Mesenchymal stem cell (in vitro differentiated cells and primary cell): ENCODE measurements at regions not wholly inside any gene's neighbourhood (a gene's known extent, or its start where the extent isn't known, plus 50 kb on each side); places are given as distances from the start of the nearest gene placed in this dataset.

Experiments
- DNase-seq: peaks from one replicate; pipeline ENCODE4 v3.0.0-alpha.2; 2013
- H2AFZ ChIP-seq: one replicate; pipeline ENCODE4 v1.6.1; 2013; ENCODE audit warnings: low read depth, mild to moderate bottlenecking, control low read depth, inconsistent platforms, low read length, moderate library complexity
- H2AK5ac ChIP-seq: 2 replicates; pipeline ENCODE4 v1.6.1; 2013; ENCODE audit warnings: low read length, moderate library complexity, mild to moderate bottlenecking, inconsistent platforms; ENCODE audit not compliant: severe bottlenecking
- H2BK120ac ChIP-seq: one replicate; pipeline ENCODE4 v1.6.1; 2013; ENCODE audit warnings: low read depth, mild to moderate bottlenecking, inconsistent platforms, low read length, moderate library complexity
- H2BK12ac ChIP-seq, 2 experiments: one replicate each; pipeline ENCODE4 v1.6.1; 2013; ENCODE audit warnings: inconsistent platforms in 2 of 2, low read length in 2 of 2, mild to moderate bottlenecking in 2 of 2, moderate library complexity in 2 of 2, control low read depth in 1 of 2
- H2BK15ac ChIP-seq: one replicate; pipeline ENCODE4 v1.6.1; 2013; ENCODE audit warnings: mild to moderate bottlenecking, low read depth, inconsistent platforms; ENCODE audit not compliant: poor library complexity, severe bottlenecking
- H2BK5ac ChIP-seq: 2 replicates; pipeline ENCODE4 v1.6.1; 2013; ENCODE audit warnings: low read depth, mild to moderate bottlenecking, low read length, control low read depth, inconsistent platforms; ENCODE audit not compliant: poor library complexity, severe bottlenecking
- H3K14ac ChIP-seq, 2 experiments: one replicate each; pipeline ENCODE4 v1.6.1; 2013; ENCODE audit warnings: inconsistent platforms in 2 of 2, low read length in 2 of 2, control low read depth in 1 of 2, mild to moderate bottlenecking in 1 of 2, moderate library complexity in 1 of 2
- H3K18ac ChIP-seq, 2 experiments: one replicate each; pipeline ENCODE4 v1.6.1; 2013; ENCODE audit warnings: inconsistent platforms in 2 of 2, low read length in 2 of 2, control low read depth in 1 of 2, low read depth in 1 of 2, mild to moderate bottlenecking in 1 of 2
- H3K23ac ChIP-seq, 2 experiments: one replicate each; pipeline ENCODE4 v1.6.1; 2013; ENCODE audit warnings: inconsistent platforms in 2 of 2, low read length in 2 of 2, mild to moderate bottlenecking in 2 of 2, moderate library complexity in 2 of 2, control low read depth in 1 of 2
- H3K27ac ChIP-seq: 2 replicates; pipeline ENCODE4 v1.5.1; 2013; ENCODE audit warnings: mild to moderate bottlenecking, moderate library complexity, low read length, control low read depth, inconsistent platforms; ENCODE audit not compliant: poor library complexity, severe bottlenecking
- H3K27me3 ChIP-seq, 2 experiments: 2 replicates each; pipeline versions ENCODE4 v1.6.1 to v1.7.0; 2013; ENCODE audit warnings: low read length in 2 of 2, mild to moderate bottlenecking in 2 of 2, moderate library complexity in 2 of 2, control low read depth in 1 of 2, inconsistent platforms in 1 of 2; ENCODE audit not compliant: control insufficient read depth in 1 of 2, insufficient read depth in 1 of 2
- H3K36me3 ChIP-seq, 2 experiments: 2 replicates each; pipeline versions ENCODE4 v1.6.1 to v1.7.0; 2013; ENCODE audit warnings: low read length in 2 of 2, control low read depth in 1 of 2, inconsistent platforms in 1 of 2, low read depth in 1 of 2, mild to moderate bottlenecking in 1 of 2; ENCODE audit not compliant: insufficient read depth in 2 of 2, control insufficient read depth in 1 of 2
- H3K4ac ChIP-seq, 2 experiments: one replicate each; pipeline ENCODE4 v1.6.1; 2013; ENCODE audit warnings: inconsistent platforms in 2 of 2, low read length in 2 of 2, mild to moderate bottlenecking in 2 of 2, moderate library complexity in 2 of 2, control low read depth in 1 of 2, low read depth in 1 of 2
- H3K4me1 ChIP-seq: 2 replicates; pipeline ENCODE4 v1.6.1; 2013; ENCODE audit warnings: low read depth, low read length, control low read depth; ENCODE audit not compliant: control insufficient read depth, insufficient read depth
- H3K4me2 ChIP-seq: 2 replicates; pipeline ENCODE4 v1.6.1; 2013; ENCODE audit warnings: low read length, mild to moderate bottlenecking, inconsistent platforms; ENCODE audit not compliant: poor library complexity, severe bottlenecking
- H3K4me3 ChIP-seq, 2 experiments: 2 replicates each; pipeline versions ENCODE4 v1.5.1 to v1.7.0; 2013; ENCODE audit warnings: low read length in 2 of 2, mild to moderate bottlenecking in 2 of 2, control low read depth in 1 of 2, low read depth in 1 of 2; ENCODE audit not compliant: insufficient read depth in 1 of 2
- H3K79me1 ChIP-seq: replicated peaks from 2 replicates; pipeline ENCODE4 v1.6.1; 2013; ENCODE audit warnings: mild to moderate bottlenecking, control low read depth, low read length, inconsistent platforms; ENCODE audit not compliant: poor library complexity, severe bottlenecking
- H3K9ac ChIP-seq: 2 replicates; pipeline ENCODE4 v1.7.0; 2013; ENCODE audit warnings: mild to moderate bottlenecking, low read length, moderate library complexity
- H3K9me3 ChIP-seq: 2 replicates; pipeline ENCODE4 v1.7.0; 2013; ENCODE audit warnings: mild to moderate bottlenecking, low read length; ENCODE audit not compliant: control insufficient read depth
- H4K8ac ChIP-seq: one replicate; pipeline ENCODE4 v1.6.1; 2013; ENCODE audit warnings: inconsistent platforms, mild to moderate bottlenecking, low read length, moderate library complexity
- H4K91ac ChIP-seq: one replicate; pipeline ENCODE4 v1.6.1; 2013; ENCODE audit warnings: mild to moderate bottlenecking, low read length, inconsistent platforms
- WGBS: methylation state at CpG from one replicate; pipeline ENCODE4 v1.1.7; 2013; ENCODE audit warnings: mixed read lengths; 5-methylcytosine and 5-hydroxymethylcytosine counted together

DNA sequence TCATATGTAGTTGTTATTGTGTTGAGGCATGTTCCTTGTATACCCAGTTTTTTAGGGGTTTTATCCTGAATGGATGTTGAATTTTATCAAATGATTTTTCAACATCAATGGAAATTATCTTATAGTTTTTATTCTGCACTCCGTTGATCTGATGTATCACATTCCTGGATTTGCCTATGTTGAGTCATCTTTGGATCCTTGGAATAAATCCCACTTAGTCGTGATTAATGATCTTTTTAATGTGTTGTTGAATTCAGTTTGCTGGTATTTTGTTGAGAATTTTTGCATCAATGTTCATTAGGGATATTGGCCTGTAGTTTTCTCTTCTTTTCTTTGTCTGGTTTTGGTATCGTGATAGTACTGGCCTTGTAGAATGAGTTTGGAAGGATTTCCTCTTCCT is 648.6 kb upstream of the GRM3 start:
- no peak overlapping the region for H2AK5ac ChIP-seq
- H3K23ac ChIP-seq: no peak overlapping the region
- no peak overlapping the region for H3K18ac ChIP-seq
- H3K14ac ChIP-seq: no peak overlapping the region
- no peak overlapping the region for H4K8ac ChIP-seq
- no peaks in the 10 kb centered on the region for H3K4me1 ChIP-seq
- no peak overlapping the region for H3K9ac ChIP-seq
- no peak for DNase-seq
- no peak overlapping the region for H2BK12ac ChIP-seq
- H3K27me3 ChIP-seq: no peaks in the 10 kb centered on the region
- peaks cover 13% of the 10 kb centered on the region for H3K9me3 ChIP-seq
- no peak overlapping the region for H3K27ac ChIP-seq
- WGBS: 71% methylated on average over 3 of the region's 3 CpGs
- H3K4me2 ChIP-seq: no peak overlapping the region
- no peaks in the 10 kb centered on the region for H3K79me1 ChIP-seq
- H2AFZ ChIP-seq: no peak overlapping the region
- no peak overlapping the region for H4K91ac ChIP-seq
- no peak overlapping the region for H3K4ac ChIP-seq
- H3K4me3 ChIP-seq: no peak overlapping the region
- no peaks in the 10 kb centered on the region for H3K36me3 ChIP-seq
- H2BK120ac ChIP-seq: no peak overlapping the region
- no peak overlapping the region for H2BK15ac ChIP-seq
- no peak overlapping the region for H2BK5ac ChIP-seq

DNA sequence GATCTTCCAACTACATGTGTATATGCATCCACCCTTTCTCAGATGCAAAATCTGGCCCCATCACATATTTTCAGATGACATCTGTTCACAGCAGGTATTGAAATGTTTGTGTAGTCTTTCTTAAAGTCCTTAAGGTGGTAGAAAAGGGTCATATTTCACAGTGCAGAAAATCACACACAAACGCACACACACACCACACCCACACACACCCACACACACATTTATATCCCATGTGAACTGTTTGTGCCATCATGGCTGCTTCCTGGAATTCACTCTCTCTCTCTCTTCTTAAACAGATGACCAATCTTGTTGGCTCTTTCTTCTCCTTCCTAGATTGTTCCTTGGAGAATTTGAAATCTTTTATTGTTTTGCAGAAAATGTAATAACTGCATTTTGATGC is 663.0 kb upstream of the GRM3 start:
- no peak overlapping the region for H2BK12ac ChIP-seq
- no peaks in the 10 kb centered on the region for H3K36me3 ChIP-seq
- no peak overlapping the region for H2BK120ac ChIP-seq
- 96% methylated on average over 1 of the region's 1 CpG for WGBS
- no peaks in the 10 kb centered on the region for H3K9me3 ChIP-seq
- H3K14ac ChIP-seq: no peak overlapping the region
- H3K4ac ChIP-seq: no peak overlapping the region
- H2AK5ac ChIP-seq: no peak overlapping the region
- no peak overlapping the region for H3K9ac ChIP-seq
- no peak overlapping the region for H3K18ac ChIP-seq
- no peak overlapping the region for H3K23ac ChIP-seq
- H3K4me3 ChIP-seq: no peak overlapping the region
- H2AFZ ChIP-seq: no peak overlapping the region
- H3K27ac ChIP-seq: no peak overlapping the region
- H3K4me2 ChIP-seq: no peak overlapping the region
- H2BK5ac ChIP-seq: no peak overlapping the region
- no peaks in the 10 kb centered on the region for H3K79me1 ChIP-seq
- H4K91ac ChIP-seq: no peak overlapping the region
- no peaks in the 10 kb centered on the region for H3K4me1 ChIP-seq
- no peak overlapping the region for H4K8ac ChIP-seq
- DNase-seq: no peak
- H2BK15ac ChIP-seq: no peak overlapping the region
- H3K27me3 ChIP-seq: no peaks in the 10 kb centered on the region

DNA sequence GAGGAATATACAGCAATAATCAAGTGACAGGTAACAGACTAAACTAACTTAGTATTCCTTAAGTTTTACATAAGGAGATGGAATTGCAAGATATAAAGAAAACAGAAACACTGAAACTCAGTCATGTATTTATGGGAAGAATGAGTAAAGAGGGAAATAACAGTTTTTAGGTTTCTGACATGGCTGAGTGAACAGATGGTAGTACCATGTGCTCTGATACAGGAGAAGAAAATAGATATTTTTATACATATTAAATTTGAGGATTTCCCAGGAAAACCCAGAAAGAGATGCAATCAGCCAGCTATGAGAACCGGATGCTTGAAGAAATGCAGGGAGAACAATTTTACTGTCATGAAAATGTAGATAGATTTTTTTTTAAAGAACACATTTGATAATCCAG is 669.5 kb upstream of the GRM3 start:
- no peak overlapping the region for H3K14ac ChIP-seq
- H3K27me3 ChIP-seq: no peaks in the 10 kb centered on the region
- no peak overlapping the region for H4K8ac ChIP-seq
- H2BK5ac ChIP-seq: no peak overlapping the region
- H3K4me3 ChIP-seq: no peak overlapping the region
- H3K79me1 ChIP-seq: no peaks in the 10 kb centered on the region
- no peak overlapping the region for H2AFZ ChIP-seq
- DNase-seq: no peak
- no peak overlapping the region for H2BK120ac ChIP-seq
- H3K9ac ChIP-seq: no peak overlapping the region
- no peak overlapping the region for H3K4ac ChIP-seq
- H2AK5ac ChIP-seq: no peak overlapping the region
- no peaks in the 10 kb centered on the region for H3K36me3 ChIP-seq
- no peaks in the 10 kb centered on the region for H3K4me1 ChIP-seq
- H3K18ac ChIP-seq: no peak overlapping the region
- no peak overlapping the region for H2BK15ac ChIP-seq
- no peak overlapping the region for H3K4me2 ChIP-seq
- no peaks in the 10 kb centered on the region for H3K9me3 ChIP-seq
- no peak overlapping the region for H4K91ac ChIP-seq
- H3K27ac ChIP-seq: no peak overlapping the region
- no CpG with 5 or more reads among the region's 1 CpG for WGBS
- H2BK12ac ChIP-seq: no peak overlapping the region
- no peak overlapping the region for H3K23ac ChIP-seq

DNA sequence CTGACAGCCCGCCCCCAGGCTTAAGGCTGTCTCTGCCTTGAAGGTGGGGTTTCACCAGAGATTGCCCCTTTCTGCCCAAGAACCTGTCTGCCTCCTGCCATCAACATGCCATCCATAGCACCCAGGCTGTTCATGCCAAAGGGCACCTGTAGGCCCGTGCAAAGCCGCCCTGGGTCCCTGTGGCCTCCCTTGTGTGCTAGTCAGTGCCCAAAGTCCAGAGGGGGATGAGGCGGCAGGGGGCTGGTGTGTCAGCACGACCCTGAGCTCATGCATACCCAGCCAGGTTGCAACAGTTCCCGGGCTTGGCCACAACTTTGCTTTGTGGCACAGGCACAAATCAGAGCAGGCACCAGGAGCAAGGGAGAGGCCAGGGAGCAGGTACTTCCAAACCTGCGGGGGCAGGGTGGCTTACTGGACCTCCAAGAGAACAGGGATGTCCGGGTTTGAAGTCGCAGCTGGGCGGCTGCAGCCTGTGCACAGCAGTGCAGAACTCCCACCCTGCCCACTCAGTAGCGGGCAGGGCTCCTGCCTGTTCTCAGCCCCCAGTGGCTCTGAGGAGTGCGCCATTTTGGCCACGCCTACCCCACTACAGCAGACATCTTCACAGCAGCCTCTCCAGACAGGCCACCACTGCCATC is 671.1 kb upstream of the GRM3 start:
- H3K4me3 ChIP-seq: peak overlapping the region in 1 of 2 experiments; percentile 38
- H3K9ac ChIP-seq: no peak overlapping the region
- no peak overlapping the region for H3K23ac ChIP-seq
- H4K8ac ChIP-seq: no peak overlapping the region
- H2AFZ ChIP-seq: no peak overlapping the region
- no peaks in the 10 kb centered on the region for H3K79me1 ChIP-seq
- H3K4me1 ChIP-seq: no peaks in the 10 kb centered on the region
- no peaks in the 10 kb centered on the region for H3K36me3 ChIP-seq
- H4K91ac ChIP-seq: no peak overlapping the region
- H2BK12ac ChIP-seq: no peak overlapping the region
- H3K14ac ChIP-seq: no peak overlapping the region
- no peaks in the 10 kb centered on the region for H3K27me3 ChIP-seq
- H3K18ac ChIP-seq: no peak overlapping the region
- H3K27ac ChIP-seq: no peak overlapping the region
- no peak overlapping the region for H2BK120ac ChIP-seq
- H3K4me2 ChIP-seq: no peak overlapping the region
- WGBS: 89% methylated on average over 12 of the region's 13 CpGs
- no peak overlapping the region for H2AK5ac ChIP-seq
- H3K4ac ChIP-seq: no peak overlapping the region
- no peaks in the 10 kb centered on the region for H3K9me3 ChIP-seq
- no peak for DNase-seq
- no peak overlapping the region for H2BK15ac ChIP-seq
- no peak overlapping the region for H2BK5ac ChIP-seq
